Upper lobe of left lung (tissue), 4 donors: ENCODE measurements at regions not wholly inside any gene's neighbourhood (a gene's known extent, or its start where the extent isn't known, plus 50 kb on each side); places are given as distances from the start of the nearest gene placed in this dataset.

Experiments
- EP300 ChIP-seq, 4 donors: sonication (generic); formaldehyde crosslinking; IDR thresholded peaks; one replicate each; pipeline ENCODE4 v1.5.1; 2017; ENCODE audit warnings: antibody characterized with exemption in 4 of 4, control low read depth in 2 of 4
- TF ChIP-seq, protein P1 (sequence below), 6 experiments: fragments of 450-650 bp in 4 of 6; fragments of 200-600 bp in 2 of 6; sonication (generic) in 2 of 6; IDR thresholded peaks; one replicate each; pipeline ENCODE4 v1.5.1; 2016 to 2019; ENCODE audit warnings: antibody characterized with exemption in 6 of 6

GRCh38 chr3:128551867-128552266 lies 58.9 kb upstream of the GATA2 start:
- TF ChIP-seq, protein P1, sequence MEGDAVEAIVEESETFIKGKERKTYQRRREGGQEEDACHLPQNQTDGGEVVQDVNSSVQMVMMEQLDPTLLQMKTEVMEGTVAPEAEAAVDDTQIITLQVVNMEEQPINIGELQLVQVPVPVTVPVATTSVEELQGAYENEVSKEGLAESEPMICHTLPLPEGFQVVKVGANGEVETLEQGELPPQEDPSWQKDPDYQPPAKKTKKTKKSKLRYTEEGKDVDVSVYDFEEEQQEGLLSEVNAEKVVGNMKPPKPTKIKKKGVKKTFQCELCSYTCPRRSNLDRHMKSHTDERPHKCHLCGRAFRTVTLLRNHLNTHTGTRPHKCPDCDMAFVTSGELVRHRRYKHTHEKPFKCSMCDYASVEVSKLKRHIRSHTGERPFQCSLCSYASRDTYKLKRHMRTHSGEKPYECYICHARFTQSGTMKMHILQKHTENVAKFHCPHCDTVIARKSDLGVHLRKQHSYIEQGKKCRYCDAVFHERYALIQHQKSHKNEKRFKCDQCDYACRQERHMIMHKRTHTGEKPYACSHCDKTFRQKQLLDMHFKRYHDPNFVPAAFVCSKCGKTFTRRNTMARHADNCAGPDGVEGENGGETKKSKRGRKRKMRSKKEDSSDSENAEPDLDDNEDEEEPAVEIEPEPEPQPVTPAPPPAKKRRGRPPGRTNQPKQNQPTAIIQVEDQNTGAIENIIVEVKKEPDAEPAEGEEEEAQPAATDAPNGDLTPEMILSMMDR (IDR thresholded peaks at IDR 0.05): no peak
- TF ChIP-seq EP300 (IDR thresholded peaks at IDR 0.05): no peak
